ENCODE measurements at regions not wholly inside any gene's neighbourhood (a gene's known extent, or its start where the extent isn't known, plus 50 kb on each side); places are given as distances from the start of the nearest gene placed in this dataset.
"Not testable (repeated sequence)": the region's sequence is repeated elsewhere in the genome, so short reads cannot be mapped to it uniquely, and the experiment has no call there.

- TF ChIP-seq, protein P1, sequence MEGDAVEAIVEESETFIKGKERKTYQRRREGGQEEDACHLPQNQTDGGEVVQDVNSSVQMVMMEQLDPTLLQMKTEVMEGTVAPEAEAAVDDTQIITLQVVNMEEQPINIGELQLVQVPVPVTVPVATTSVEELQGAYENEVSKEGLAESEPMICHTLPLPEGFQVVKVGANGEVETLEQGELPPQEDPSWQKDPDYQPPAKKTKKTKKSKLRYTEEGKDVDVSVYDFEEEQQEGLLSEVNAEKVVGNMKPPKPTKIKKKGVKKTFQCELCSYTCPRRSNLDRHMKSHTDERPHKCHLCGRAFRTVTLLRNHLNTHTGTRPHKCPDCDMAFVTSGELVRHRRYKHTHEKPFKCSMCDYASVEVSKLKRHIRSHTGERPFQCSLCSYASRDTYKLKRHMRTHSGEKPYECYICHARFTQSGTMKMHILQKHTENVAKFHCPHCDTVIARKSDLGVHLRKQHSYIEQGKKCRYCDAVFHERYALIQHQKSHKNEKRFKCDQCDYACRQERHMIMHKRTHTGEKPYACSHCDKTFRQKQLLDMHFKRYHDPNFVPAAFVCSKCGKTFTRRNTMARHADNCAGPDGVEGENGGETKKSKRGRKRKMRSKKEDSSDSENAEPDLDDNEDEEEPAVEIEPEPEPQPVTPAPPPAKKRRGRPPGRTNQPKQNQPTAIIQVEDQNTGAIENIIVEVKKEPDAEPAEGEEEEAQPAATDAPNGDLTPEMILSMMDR (conservative IDR thresholded peaks at IDR 0.05; ENCODE audit: low read depth, low read length) = no peak
- Histone ChIP-seq H3K9ac (no peak overlapping the region), H3K4me2 (no peak overlapping the region), H3K36me3 (ENCODE audit: insufficient read depth) (no peaks in the 10 kb centered on the region), H3K4me1 (ENCODE audit: low read depth, poor library complexity, severe bottlenecking) (no peaks in the 10 kb centered on the region), H4K20me1 (ENCODE audit: insufficient read depth) (no peaks in the 10 kb centered on the region; the same call in 1 of the 2 replicates), H3K4me3 (IDR thresholded peaks at IDR 0.05; ENCODE audit: insufficient read depth, low read depth, low read length) (no peak overlapping the region), H3K27ac (no peak overlapping the region), H3K27me3 (ENCODE audit: insufficient read depth, low read depth) (no peaks in the 10 kb centered on the region), H3K79me2 (ENCODE audit: insufficient read depth, low read depth) (no peaks in the 10 kb centered on the region), H2AFZ (ENCODE audit: low read depth) (no peak overlapping the region)
These were observed 113.4 kb upstream of the CCNH start for GRCh38 chr5:87526131-87526530.

GRCh38 chr5:87524217-87524616, 111.5 kb upstream of the CCNH start:
- H3K27ac ChIP-seq = no peak overlapping the region
- no peak overlapping the region for H3K4me2 ChIP-seq
- no peaks in the 10 kb centered on the region for H3K36me3 ChIP-seq (ENCODE audit: insufficient read depth)
- TF ChIP-seq, protein P1 (conservative IDR thresholded peaks at IDR 0.05; ENCODE audit: low read depth, low read length) = no peak
- H3K4me3 ChIP-seq (IDR thresholded peaks at IDR 0.05; ENCODE audit: insufficient read depth, low read depth, low read length) = no peak overlapping the region
- no peaks in the 10 kb centered on the region for H3K27me3 ChIP-seq (ENCODE audit: insufficient read depth, low read depth)
- H4K20me1 ChIP-seq (ENCODE audit: insufficient read depth) = no peaks in the 10 kb centered on the region; the same call in 1 of the 2 replicates
- no peak overlapping the region for H3K9ac ChIP-seq
- no peak overlapping the region for H2AFZ ChIP-seq (ENCODE audit: low read depth)
- no peaks in the 10 kb centered on the region for H3K79me2 ChIP-seq (ENCODE audit: insufficient read depth, low read depth)
- H3K4me1 ChIP-seq (ENCODE audit: low read depth, poor library complexity, severe bottlenecking) = no peaks in the 10 kb centered on the region

DNA sequence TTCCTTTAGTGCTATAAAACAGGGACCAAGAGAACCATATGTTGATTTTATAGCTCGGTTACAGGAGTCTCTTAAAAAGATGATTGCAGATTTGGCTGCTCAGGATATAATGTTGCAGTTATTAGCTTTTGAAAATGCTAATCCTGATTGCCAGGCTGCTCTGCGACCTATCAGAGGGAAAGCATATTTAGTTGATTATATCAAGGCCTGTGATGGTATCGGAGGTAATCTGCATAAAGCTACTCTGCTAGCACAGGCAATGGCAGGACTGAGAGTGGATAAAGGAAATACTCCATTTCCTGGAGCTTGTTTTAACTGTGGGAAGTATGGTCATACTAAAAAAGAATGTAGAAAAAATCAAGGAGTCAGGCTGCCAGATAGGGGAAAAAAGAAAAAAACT, 99.0 kb upstream of the CCNH start:
- H2AFZ ChIP-seq (ENCODE audit: low read depth); H3K4me1 ChIP-seq (ENCODE audit: low read depth, poor library complexity, severe bottlenecking); H3K36me3 ChIP-seq (ENCODE audit: insufficient read depth); H3K79me2 ChIP-seq (ENCODE audit: insufficient read depth, low read depth); H3K27ac ChIP-seq; H3K4me2 ChIP-seq; H3K27me3 ChIP-seq (ENCODE audit: insufficient read depth, low read depth); H3K4me3 ChIP-seq (IDR thresholded peaks at IDR 0.05; ENCODE audit: insufficient read depth, low read depth, low read length); H3K9ac ChIP-seq; H4K20me1 ChIP-seq (ENCODE audit: insufficient read depth): not testable (repeated sequence)

- Histone ChIP-seq H3K79me2 (ENCODE audit: insufficient read depth, low read depth) (no peaks in the 10 kb centered on the region), H3K4me3 (IDR thresholded peaks at IDR 0.05; ENCODE audit: insufficient read depth, low read depth, low read length) (no peak overlapping the region), H3K27ac (no peak overlapping the region), H3K9ac (no peak overlapping the region), H3K27me3 (ENCODE audit: insufficient read depth, low read depth) (no peaks in the 10 kb centered on the region), H4K20me1 (ENCODE audit: insufficient read depth) (no peaks in the 10 kb centered on the region), H3K4me1 (ENCODE audit: low read depth, poor library complexity, severe bottlenecking) (no peaks in the 10 kb centered on the region), H3K4me2 (no peak overlapping the region), H2AFZ (ENCODE audit: low read depth) (no peak overlapping the region), H3K36me3 (ENCODE audit: insufficient read depth) (no peaks in the 10 kb centered on the region)
- TF ChIP-seq, protein P1 (conservative IDR thresholded peaks at IDR 0.05; ENCODE audit: low read depth, low read length) = no peak
These were observed 90.3 kb upstream of the CCNH start for GRCh38 chr5:87503004-87503403.

- H3K36me3 ChIP-seq (ENCODE audit: insufficient read depth) = no peaks in the 10 kb centered on the region
- no peaks in the 10 kb centered on the region for H3K4me1 ChIP-seq (ENCODE audit: low read depth, poor library complexity, severe bottlenecking)
- H4K20me1 ChIP-seq (ENCODE audit: insufficient read depth) = no peaks in the 10 kb centered on the region
- H3K27me3 ChIP-seq (ENCODE audit: insufficient read depth, low read depth) = no peaks in the 10 kb centered on the region
- TF ChIP-seq, protein P1 (conservative IDR thresholded peaks at IDR 0.05; ENCODE audit: low read depth, low read length) = no peak
- no peak overlapping the region for H3K9ac ChIP-seq
- no peak overlapping the region for H3K4me3 ChIP-seq (IDR thresholded peaks at IDR 0.05; ENCODE audit: insufficient read depth, low read depth, low read length)
- no peak overlapping the region for H3K27ac ChIP-seq
- H2AFZ ChIP-seq (ENCODE audit: low read depth) = no peak overlapping the region
- H3K4me2 ChIP-seq = no peak overlapping the region
- H3K79me2 ChIP-seq (ENCODE audit: insufficient read depth, low read depth) = no peaks in the 10 kb centered on the region
These were observed 87.0 kb upstream of the CCNH start for GRCh38 chr5:87499478-87500410.
